ENCODE measurements at regions not wholly inside any gene's neighbourhood (a gene's known extent, or its start where the extent isn't known, plus 50 kb on each side); places are given as distances from the start of the nearest gene placed in this dataset.

DNA sequence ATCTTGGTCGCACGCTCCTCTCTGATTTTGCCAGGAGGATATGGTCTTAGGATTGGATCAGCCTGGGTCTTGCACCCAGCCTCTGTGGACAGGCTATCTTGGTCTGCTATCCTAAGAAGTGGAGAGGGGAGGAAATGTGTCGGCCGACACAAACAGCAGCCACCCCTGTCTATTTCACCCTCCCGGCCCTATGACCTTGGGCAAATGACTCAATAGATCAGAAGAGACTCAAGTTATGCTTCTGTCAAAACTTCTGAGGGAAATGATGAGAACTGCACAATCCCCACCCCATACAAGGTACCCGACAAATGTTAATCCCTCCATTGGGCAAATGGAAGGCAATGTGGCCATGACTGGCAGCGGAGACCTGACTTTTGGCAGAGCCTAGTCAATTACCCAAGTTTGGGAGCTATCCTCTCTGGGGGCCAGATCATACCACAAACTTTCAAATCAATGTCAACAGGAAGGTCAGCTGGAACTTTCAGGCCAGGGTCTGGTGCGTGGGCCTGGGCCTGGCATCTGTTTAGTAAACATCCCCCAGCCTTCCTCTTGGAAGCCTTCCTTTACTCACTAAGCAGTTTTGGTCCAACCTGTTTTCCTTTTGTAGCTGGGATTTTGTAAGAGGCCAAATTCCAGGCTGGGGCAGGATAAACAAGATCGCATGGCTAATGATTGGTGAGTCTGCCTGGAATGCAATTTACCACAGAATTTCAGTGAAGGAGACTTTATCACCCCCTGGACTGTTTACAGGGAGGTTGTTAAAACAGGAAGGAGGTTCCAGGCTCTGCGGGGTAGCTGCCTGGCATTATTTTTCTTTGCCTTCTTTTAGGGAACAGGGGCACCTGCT is 64.2 kb upstream of the CPEB4 start:
- Histone ChIP-seq H3K27me3 (replicated peaks in 1 of 2; ENCODE audit: control insufficient read depth in 2 of 2, extremely low read depth in 1 of 2, insufficient read depth in 2 of 2, low read length in 1 of 2) (no peaks in the 10 kb centered on the region), H3K36me3 (ENCODE audit: control insufficient read depth in 2 of 2, extremely low read depth in 1 of 2, insufficient read depth in 1 of 2, low read length in 1 of 2) (no peaks in the 10 kb centered on the region), H3K27ac (ENCODE audit: low read length) (no peak overlapping the region), H3K4me3 (ENCODE audit: control insufficient read depth in 1 of 2, extremely low read depth in 1 of 2, low read length in 1 of 2) (no peak overlapping the region), H3K9me3 (no peaks in the 10 kb centered on the region), H3K4me1 (ENCODE audit: control insufficient read depth in 1 of 2, extremely low read depth in 1 of 2, insufficient read depth in 2 of 2, low read length in 2 of 2) (no peaks in the 10 kb centered on the region)
- ATAC-seq (replicated peaks in 1 of 4) (no peak), DNase-seq (no peak)
- H3K9me3 Mint-ChIP-seq: peaks cover 7 to 22% (median 12%) of the 10 kb centered on the region in 3 donors
- peaks cover 0 to 4% of the 10 kb centered on the region in 2 donors for H3K27me3 Mint-ChIP-seq
- ChIA-PET POLR2A (no interaction called here), CTCF (no interaction called here)
- WGBS (ENCODE audit: insufficient coverage): 93% methylated on average over 5 of the region's 10 CpGs
- H3K36me3 Mint-ChIP-seq: no peaks in the 10 kb centered on the region
- no peak overlapping the region for H3K27ac Mint-ChIP-seq
- H3K4me3 Mint-ChIP-seq: no peak overlapping the region
- peaks cover 9 to 26% (median 10%) of the 10 kb centered on the region in 3 donors for H3K4me1 Mint-ChIP-seq

DNA sequence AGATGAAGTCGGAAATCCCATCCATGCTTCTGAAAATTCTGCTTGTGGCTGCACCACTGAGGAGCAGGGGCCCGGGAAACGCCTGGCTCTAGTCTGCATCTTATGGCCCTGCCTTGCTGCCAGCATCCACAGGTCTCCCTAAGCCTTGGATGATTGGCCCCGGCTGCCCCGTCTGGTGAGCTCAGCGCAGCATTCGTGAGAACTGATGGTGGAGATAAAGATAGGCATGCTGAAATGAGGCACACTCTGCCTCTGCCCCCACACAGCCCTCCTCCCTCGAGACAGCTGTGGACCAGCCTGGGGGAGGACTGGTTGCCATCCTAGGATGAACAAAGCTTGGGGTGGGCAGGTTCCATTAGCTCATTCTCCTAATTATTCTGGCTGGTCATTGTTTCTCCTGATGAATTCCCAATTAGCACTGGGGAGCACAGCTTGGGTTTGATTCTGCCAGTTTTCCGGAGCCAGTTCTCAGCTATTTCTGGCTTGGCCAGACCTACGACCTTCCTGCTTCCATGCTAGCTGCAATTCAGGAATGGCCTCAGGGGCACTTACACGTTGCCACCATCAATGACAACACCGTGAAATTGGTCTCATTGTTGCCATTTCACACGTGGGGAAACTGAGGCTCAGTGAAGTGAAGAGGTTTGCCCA is 62.8 kb upstream of the CPEB4 start:
- CTCF ChIA-PET: no interaction called here
- Histone ChIP-seq H3K9me3 (no peaks in the 10 kb centered on the region), H3K4me3 (ENCODE audit: control insufficient read depth in 1 of 2, extremely low read depth in 1 of 2, low read length in 1 of 2) (no peak overlapping the region), H3K36me3 (ENCODE audit: control insufficient read depth in 2 of 2, extremely low read depth in 1 of 2, insufficient read depth in 1 of 2, low read length in 1 of 2) (no peaks in the 10 kb centered on the region), H3K27me3 (replicated peaks in 1 of 2; ENCODE audit: control insufficient read depth in 2 of 2, extremely low read depth in 1 of 2, insufficient read depth in 2 of 2, low read length in 1 of 2) (no peaks in the 10 kb centered on the region), H3K4me1 (ENCODE audit: control insufficient read depth in 1 of 2, extremely low read depth in 1 of 2, insufficient read depth in 2 of 2, low read length in 2 of 2) (no peaks in the 10 kb centered on the region), H3K27ac (ENCODE audit: low read length) (no peak overlapping the region)
- POLR2A ChIA-PET: no interaction called here
- ATAC-seq (replicated peaks in 1 of 4) (no peak), DNase-seq (no peak)
- Mint-ChIP-seq H3K4me1 (peaks cover 9 to 27% (median 10%) of the 10 kb centered on the region in 3 donors), H3K4me3 (no peak overlapping the region), H3K27me3 (peaks cover 0 to 4% of the 10 kb centered on the region in 2 donors), H3K36me3 (no peaks in the 10 kb centered on the region), H3K9me3 (peaks cover 7 to 12% (median 7%) of the 10 kb centered on the region in 3 donors), H3K27ac (no peak overlapping the region)
- WGBS (ENCODE audit: insufficient coverage): 65% methylated on average over 9 of the region's 13 CpGs

DNA sequence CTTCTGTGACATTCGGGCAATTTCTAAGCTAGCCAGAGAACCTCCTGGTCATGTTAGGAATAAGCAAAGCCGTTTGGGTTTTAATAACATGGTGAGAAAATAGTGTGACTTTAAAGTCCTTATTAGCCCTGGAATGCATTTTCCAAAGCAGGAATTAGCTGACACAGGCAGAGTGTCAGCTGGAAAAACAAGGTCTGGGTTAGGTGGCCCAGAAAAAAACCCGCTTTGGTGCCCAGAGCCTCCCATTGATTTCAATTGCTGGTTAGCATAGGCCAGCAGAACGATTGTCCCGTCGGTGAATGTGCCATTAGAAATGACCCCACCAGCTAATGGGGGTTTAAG is 62.1 kb upstream of the CPEB4 start:
- Histone ChIP-seq H3K27ac (ENCODE audit: low read length) (no peak overlapping the region), H3K27me3 (replicated peaks in 1 of 2; ENCODE audit: control insufficient read depth in 2 of 2, extremely low read depth in 1 of 2, insufficient read depth in 2 of 2, low read length in 1 of 2) (no peaks in the 10 kb centered on the region), H3K36me3 (ENCODE audit: control insufficient read depth in 2 of 2, extremely low read depth in 1 of 2, insufficient read depth in 1 of 2, low read length in 1 of 2) (no peaks in the 10 kb centered on the region), H3K4me3 (ENCODE audit: control insufficient read depth in 1 of 2, extremely low read depth in 1 of 2, low read length in 1 of 2) (no peak overlapping the region), H3K4me1 (ENCODE audit: control insufficient read depth in 1 of 2, extremely low read depth in 1 of 2, insufficient read depth in 2 of 2, low read length in 2 of 2) (no peaks in the 10 kb centered on the region), H3K9me3 (no peaks in the 10 kb centered on the region)
- Mint-ChIP-seq H3K36me3 (no peaks in the 10 kb centered on the region), H3K27ac (no peak overlapping the region), H3K9me3 (peaks cover 7 to 12% (median 7%) of the 10 kb centered on the region in 3 donors), H3K4me3 (no peak overlapping the region), H3K4me1 (peaks cover 4 to 20% (median 7%) of the 10 kb centered on the region in 3 donors), H3K27me3 (peaks cover 0 to 4% of the 10 kb centered on the region in 2 donors)
- DNase-seq: no peak
- ChIA-PET CTCF (no interaction called here), POLR2A (no interaction called here)
- 100% methylated on average over 1 of the region's 6 CpGs for WGBS (ENCODE audit: insufficient coverage)
- ATAC-seq (replicated peaks in 1 of 4): no peak

DNA sequence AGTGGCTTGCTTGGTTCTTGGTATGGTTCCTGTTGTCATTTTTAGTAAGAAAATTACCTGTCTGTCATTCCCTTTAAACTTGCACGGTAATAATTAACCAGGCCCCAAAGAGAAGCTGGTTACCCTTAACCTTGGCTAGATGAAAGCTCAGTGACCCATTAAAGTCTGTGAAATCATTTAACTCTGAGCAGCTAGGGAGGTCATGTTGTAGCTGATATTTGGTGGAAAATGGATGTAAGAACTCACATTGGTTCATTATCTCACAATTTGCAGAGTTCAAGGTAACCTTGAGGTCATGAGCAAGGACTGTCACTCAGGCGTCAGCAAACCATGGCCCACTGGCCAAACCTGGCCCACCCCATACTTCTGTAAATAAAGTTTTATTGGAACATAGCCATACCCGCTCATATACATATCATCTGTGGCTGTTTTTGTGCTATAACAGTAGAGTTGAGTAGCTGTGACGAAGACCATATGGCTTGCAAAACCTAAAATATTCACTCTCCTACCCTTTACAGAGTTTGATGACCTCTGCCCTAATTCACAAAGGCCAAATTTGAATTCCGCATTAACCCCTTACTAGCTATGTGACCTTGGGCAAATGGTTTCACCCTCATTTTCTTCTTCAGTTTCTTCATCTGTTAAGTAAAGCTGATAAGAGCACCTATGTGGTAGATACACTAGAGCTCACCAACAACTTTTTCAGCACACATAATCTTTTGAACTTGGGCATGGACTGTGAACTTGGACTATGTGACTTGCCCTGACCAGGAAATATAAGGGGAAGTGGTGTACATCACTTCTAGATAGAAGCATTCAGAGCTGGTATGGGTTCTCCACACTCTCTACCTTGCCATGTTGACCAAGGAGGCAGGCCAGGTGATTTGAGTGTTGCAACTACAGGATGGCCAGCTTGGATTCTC is 61.5 kb upstream of the CPEB4 start:
- Mint-ChIP-seq H3K9me3 (peaks cover 7 to 12% (median 7%) of the 10 kb centered on the region in 3 donors), H3K4me1 (peaks cover 0 to 14% (median 1%) of the 10 kb centered on the region in 3 donors), H3K27me3 (peaks cover 0 to 4% of the 10 kb centered on the region in 2 donors), H3K4me3 (no peak overlapping the region), H3K36me3 (no peaks in the 10 kb centered on the region), H3K27ac (no peak overlapping the region)
- ATAC-seq (replicated peaks in 1 of 4) (no peak), DNase-seq (no peak)
- H3K36me3 ChIP-seq (ENCODE audit: control insufficient read depth in 2 of 2, extremely low read depth in 1 of 2, insufficient read depth in 1 of 2, low read length in 1 of 2): no peaks in the 10 kb centered on the region
- H3K9me3 ChIP-seq: no peaks in the 10 kb centered on the region
- WGBS (ENCODE audit: insufficient coverage): 100% methylated on average over 1 of the region's 5 CpGs
- no peaks in the 10 kb centered on the region for H3K27me3 ChIP-seq (replicated peaks in 1 of 2; ENCODE audit: control insufficient read depth in 2 of 2, extremely low read depth in 1 of 2, insufficient read depth in 2 of 2, low read length in 1 of 2)
- no peak overlapping the region for H3K27ac ChIP-seq (ENCODE audit: low read length)
- H3K4me1 ChIP-seq (ENCODE audit: control insufficient read depth in 1 of 2, extremely low read depth in 1 of 2, insufficient read depth in 2 of 2, low read length in 2 of 2): no peaks in the 10 kb centered on the region
- POLR2A ChIA-PET: interaction anchor here in 1 of 2 donors (0.5 kb wide), 1 partner anchor 1299 kb away, joined by 4 read pairs; no protein-coding TSS in a partner anchor
- H3K4me3 ChIP-seq (ENCODE audit: control insufficient read depth in 1 of 2, extremely low read depth in 1 of 2, low read length in 1 of 2): no peak overlapping the region
- CTCF ChIA-PET: no interaction called here

DNA sequence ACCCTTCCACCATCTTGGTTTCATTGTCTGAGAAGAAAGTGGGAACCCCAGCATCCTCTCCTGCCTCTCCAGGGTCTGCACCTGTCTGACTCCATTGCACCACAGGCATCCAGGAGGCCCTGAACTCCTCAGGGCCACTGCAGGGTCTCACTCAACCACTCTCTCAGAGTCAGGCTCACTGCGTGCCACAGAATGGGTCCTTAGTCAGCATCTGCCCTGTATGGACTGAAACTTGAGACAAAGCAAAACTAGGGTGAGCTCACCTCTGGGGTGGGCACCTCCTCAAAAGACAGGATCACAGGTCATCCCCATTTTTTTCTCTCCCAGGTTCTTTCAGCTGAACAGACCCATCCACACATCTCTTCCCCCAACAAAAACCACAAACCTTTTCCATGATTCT is 59.2 kb upstream of the CPEB4 start:
- Mint-ChIP-seq H3K27me3 (peaks cover 0 to 4% of the 10 kb centered on the region in 2 donors), H3K36me3 (no peaks in the 10 kb centered on the region), H3K27ac (no peak overlapping the region), H3K4me1 (peaks cover 0 to 5% (median 0%) of the 10 kb centered on the region in 3 donors), H3K4me3 (no peak overlapping the region), H3K9me3 (peaks cover 7 to 12% (median 7%) of the 10 kb centered on the region in 3 donors)
- H3K36me3 ChIP-seq (ENCODE audit: control insufficient read depth in 2 of 2, extremely low read depth in 1 of 2, insufficient read depth in 1 of 2, low read length in 1 of 2): no peaks in the 10 kb centered on the region
- no peak overlapping the region for H3K27ac ChIP-seq (ENCODE audit: low read length)
- ATAC-seq (replicated peaks in 1 of 4) (no peak), DNase-seq (no peak)
- POLR2A ChIA-PET: no interaction called here
- H3K27me3 ChIP-seq (replicated peaks in 1 of 2; ENCODE audit: control insufficient read depth in 2 of 2, extremely low read depth in 1 of 2, insufficient read depth in 2 of 2, low read length in 1 of 2): no peaks in the 10 kb centered on the region
- H3K4me3 ChIP-seq (ENCODE audit: control insufficient read depth in 1 of 2, extremely low read depth in 1 of 2, low read length in 1 of 2): no peak overlapping the region
- no peaks in the 10 kb centered on the region for H3K9me3 ChIP-seq
- 100% methylated on average over 1 of the region's 1 CpG for WGBS (ENCODE audit: insufficient coverage)
- no peaks in the 10 kb centered on the region for H3K4me1 ChIP-seq (ENCODE audit: control insufficient read depth in 1 of 2, extremely low read depth in 1 of 2, insufficient read depth in 2 of 2, low read length in 2 of 2)
- CTCF ChIA-PET: no interaction called here

DNA sequence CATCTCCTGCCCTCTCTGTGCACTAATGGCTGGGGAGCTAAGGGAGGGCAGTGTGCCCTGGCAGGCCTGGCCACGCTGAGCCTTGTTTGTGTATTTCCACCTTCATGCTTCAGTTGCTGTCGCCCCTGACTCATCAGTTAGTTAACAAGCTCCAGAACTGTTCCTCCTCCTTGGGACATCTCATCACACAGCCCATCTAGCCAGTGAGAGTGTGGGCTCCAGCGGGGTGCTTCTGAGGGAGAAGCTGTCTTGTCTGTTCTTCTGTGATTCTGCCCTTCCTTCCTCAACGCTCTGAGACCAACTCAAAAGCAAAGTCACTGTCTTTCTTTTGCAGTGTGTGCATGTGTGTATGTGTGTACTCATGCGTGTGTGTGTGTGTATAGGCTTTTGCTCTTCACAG is 58.3 kb upstream of the CPEB4 start:
- ChIA-PET POLR2A (no interaction called here), CTCF (no interaction called here)
- Mint-ChIP-seq H3K36me3 (no peaks in the 10 kb centered on the region), H3K4me1 (peaks cover 0 to 2% (median 0%) of the 10 kb centered on the region in 3 donors), H3K9me3 (peaks cover 7 to 12% (median 7%) of the 10 kb centered on the region in 3 donors), H3K4me3 (no peak overlapping the region), H3K27ac (no peak overlapping the region), H3K27me3 (peaks cover 0 to 4% of the 10 kb centered on the region in 2 donors)
- H3K9me3 ChIP-seq: no peaks in the 10 kb centered on the region
- H3K27me3 ChIP-seq (replicated peaks in 1 of 2; ENCODE audit: control insufficient read depth in 2 of 2, extremely low read depth in 1 of 2, insufficient read depth in 2 of 2, low read length in 1 of 2): no peaks in the 10 kb centered on the region
- H3K4me3 ChIP-seq (ENCODE audit: control insufficient read depth in 1 of 2, extremely low read depth in 1 of 2, low read length in 1 of 2): no peak overlapping the region
- no peaks in the 10 kb centered on the region for H3K4me1 ChIP-seq (ENCODE audit: control insufficient read depth in 1 of 2, extremely low read depth in 1 of 2, insufficient read depth in 2 of 2, low read length in 2 of 2)
- DNase-seq (no peak), ATAC-seq (replicated peaks in 1 of 4) (no peak)
- H3K27ac ChIP-seq (ENCODE audit: low read length): no peak overlapping the region
- WGBS (ENCODE audit: insufficient coverage): 80% methylated on average over 2 of the region's 5 CpGs
- H3K36me3 ChIP-seq (ENCODE audit: control insufficient read depth in 2 of 2, extremely low read depth in 1 of 2, insufficient read depth in 1 of 2, low read length in 1 of 2): no peaks in the 10 kb centered on the region

All from T-cell (primary cell).